ENCODE measurements at regions not wholly inside any gene's neighbourhood (a gene's known extent, or its start where the extent isn't known, plus 50 kb on each side); places are given as distances from the start of the nearest gene placed in this dataset.

GRCh38 chr13:107734891-107735625, 480.3 kb downstream of the LIG4 start:
- no peak for DNase-seq

DNA sequence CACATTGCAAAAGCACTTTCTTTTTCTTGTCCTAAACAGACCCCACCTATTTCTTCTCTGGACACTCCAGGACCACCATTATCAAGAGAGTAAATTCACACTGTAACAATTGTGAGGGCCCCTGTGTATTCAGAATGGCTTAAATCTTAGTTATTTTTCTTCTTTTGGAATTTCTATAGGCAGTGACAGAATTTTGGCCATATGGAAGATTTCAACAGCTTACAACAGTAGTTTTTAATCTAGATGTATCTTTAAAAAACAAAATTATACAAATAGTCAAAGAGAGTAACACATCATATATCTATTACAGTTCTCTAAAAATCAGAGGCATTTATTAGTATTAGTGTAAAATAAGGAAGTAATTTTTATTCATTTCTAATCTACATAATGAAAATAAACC, 482.1 kb downstream of the LIG4 start:
- DNase-seq, result no peak

DNA sequence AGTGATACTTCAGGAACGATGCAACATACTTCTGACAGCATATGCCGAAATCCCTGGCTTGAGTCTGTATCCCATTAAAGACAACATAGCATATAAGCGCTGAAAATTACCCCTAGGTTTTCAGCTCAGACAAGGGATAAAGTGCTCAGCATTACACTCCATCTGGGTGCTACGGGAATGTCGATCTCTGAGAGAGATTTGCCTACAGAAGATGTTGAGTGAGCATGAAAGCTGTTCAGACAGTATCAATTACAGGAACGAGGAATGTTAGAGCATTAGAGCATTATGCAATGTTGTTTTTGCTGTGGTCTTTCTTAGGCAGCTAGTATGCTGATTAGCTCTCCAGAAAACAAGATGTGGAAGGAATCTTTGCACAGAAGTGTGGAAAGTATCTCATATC, 484.5 kb downstream of the LIG4 start:
- DNase-seq, result no peak

DNA sequence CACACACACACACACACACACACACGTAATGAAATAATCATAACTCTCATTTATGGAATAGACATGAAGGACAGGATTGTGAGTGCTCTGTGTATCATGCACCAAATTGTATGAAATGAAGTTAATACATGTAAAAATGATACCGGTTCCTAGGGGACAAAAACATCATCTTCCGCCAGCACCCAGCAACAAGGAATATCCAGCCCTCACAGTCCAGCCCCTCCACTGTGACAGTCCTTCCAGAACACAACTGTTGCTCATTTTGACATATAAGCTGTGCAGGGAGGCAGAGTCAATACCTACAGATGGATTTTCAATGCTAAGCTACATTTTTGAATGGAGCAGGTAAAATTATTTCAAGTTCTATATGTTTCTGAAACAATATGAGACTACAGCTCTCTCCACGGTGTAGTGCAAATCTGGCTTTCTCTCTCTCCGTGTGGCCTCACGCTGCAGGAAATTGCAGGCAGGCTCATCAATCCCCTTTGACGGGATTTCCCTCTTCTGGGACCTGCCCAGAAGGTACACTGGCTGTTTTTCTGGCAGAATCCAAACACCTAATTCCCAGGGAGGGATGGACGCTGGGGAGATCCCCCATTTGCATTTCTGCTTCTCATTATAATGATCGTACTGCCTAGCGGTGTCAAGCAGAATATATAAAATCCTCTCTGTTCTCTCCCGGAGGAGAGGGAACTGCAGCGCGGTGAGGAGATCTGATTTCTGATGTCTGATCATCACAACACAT, 494.0 kb downstream of the LIG4 start:
- DNase-seq, result peak; percentile 60

DNA sequence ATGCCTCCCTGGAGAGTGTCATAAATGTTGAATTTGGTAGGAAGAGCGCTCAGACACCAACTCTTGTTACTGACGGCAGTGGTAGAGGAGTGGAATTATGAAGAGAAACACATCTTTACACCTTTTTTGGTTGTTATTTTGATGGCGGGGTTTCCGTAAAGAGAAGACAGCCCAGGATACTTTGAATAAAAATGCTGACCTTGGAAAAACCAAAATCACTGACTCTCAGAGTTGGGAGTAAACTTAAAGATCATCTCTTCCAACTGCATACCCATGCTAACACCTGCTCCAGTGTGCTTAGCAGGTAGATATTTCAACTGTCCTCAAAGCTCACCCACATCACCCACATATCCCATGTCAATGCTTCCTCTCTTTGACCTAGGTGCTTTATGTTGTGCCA, 498.6 kb downstream of the LIG4 start:
- DNase-seq, result no peak

DNA sequence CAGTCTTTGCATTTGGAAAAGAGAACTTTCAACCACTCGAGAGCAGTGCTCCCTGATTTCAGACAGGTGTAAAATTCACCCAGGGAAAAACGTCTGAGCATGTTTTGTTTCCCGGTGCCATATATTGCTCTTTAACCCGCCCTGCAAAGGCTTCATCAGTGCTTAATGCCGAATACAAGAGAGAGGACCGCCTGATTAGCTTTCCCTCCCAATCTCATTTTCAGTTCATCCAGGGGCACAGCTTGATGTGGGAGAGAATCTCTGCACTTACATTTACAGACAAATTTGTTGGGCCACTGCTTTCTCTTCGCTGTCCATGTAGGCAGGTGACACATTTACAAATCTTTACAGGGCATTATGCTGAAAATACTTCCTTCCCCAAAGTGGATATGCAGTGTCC, 499.1 kb downstream of the LIG4 start:
- DNase-seq, result no peak

DNA sequence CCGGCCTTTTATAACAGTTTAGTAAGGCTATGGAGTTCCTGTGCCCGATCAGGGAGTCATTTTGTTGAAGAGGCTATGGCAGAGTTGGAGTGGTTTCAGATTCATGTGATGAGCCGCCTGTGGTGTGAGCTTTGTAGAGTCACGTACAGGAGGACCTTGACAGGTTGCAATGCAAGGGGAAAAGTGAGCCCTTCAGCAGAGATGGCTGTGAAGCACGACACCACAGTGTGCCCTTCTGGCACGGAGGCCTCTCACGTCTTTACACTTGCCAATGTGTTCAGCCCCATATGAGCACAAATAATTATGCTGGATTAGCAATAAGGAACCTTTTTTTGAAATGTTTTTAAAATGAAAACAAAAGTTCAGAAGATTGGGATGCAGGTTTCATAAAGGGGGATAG, 499.8 kb downstream of the LIG4 start:
- no peak for DNase-seq

- DNase-seq, result no peak
Measured at GRCh38 chr13:107713314-107713713, 502.0 kb downstream of the LIG4 start.

GRCh38 chr13:107712145-107712860, 503.0 kb downstream of the LIG4 start:
- DNase-seq, result no peak

- DNase-seq, result no peak
Measured at GRCh38 chr13:107690181-107690580, 525.2 kb downstream of the LIG4 start.

DNA sequence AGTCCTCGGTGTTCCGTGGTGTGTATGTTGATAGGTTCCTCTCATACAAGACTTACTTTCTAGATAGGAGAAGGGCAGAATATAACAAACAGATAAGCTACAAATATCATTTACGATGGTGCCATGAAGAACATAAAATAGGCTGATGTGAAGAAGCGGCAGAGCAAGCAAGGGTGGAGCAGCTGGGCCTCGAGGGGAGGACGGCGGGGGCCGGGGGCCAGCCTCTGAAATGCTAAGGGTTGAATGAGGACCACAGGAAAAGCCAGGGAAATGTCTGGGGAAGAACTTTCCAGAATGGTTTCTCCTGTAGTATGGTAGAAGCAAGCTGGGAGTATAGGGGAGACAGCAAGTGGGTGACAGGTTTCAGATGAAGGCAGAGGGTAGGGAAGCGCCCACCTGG, 529.5 kb downstream of the LIG4 start:
- no peak for DNase-seq

GRCh38 chr13:107681600-107681999, 533.7 kb downstream of the LIG4 start:
- DNase-seq, result peak; percentile 33

GRCh38 chr13:107680115-107680514, 535.2 kb downstream of the LIG4 start:
- DNase-seq, result no peak

GRCh38 chr13:107678075-107678689, 537.2 kb downstream of the LIG4 start:
- no peak for DNase-seq

DNA sequence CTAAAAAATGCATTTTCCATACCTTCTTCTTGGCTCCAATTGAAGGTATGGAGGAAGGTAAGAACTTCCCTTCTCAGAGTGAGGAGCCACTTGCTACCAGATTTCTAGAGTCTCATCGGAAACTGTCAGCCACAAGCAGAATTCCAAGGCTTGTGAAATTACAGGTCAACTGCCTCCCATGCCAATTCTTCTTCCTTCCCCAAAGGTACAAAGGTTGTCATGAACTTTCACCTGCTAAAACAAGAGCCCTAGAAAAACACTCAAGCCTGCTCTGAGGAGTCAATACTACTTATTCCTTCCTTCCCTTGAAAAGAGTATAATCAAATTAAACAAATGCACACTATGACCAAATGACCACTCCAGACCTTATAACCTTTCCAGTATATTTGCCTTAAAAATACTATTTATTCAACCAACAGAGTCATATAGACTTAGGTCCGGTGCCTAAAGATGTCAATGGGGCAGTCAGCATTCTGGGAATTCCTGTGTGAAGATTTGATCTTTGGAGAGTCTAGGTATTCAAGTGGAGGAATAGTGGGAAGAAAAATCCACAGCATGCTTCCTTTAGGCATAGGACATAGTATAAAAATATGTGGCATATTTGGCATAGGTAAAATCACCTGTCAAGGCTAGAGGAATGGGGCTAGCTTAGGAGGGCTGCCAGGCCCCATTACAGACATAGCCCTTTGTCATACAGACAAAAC, 539.3 kb downstream of the LIG4 start:
- no peak for DNase-seq

- DNase-seq, result no peak
Measured at GRCh38 chr13:107669391-107669993, 545.8 kb downstream of the LIG4 start.

- no peak for DNase-seq
Measured at GRCh38 chr13:107665926-107666458, 549.3 kb downstream of the LIG4 start.

DNA sequence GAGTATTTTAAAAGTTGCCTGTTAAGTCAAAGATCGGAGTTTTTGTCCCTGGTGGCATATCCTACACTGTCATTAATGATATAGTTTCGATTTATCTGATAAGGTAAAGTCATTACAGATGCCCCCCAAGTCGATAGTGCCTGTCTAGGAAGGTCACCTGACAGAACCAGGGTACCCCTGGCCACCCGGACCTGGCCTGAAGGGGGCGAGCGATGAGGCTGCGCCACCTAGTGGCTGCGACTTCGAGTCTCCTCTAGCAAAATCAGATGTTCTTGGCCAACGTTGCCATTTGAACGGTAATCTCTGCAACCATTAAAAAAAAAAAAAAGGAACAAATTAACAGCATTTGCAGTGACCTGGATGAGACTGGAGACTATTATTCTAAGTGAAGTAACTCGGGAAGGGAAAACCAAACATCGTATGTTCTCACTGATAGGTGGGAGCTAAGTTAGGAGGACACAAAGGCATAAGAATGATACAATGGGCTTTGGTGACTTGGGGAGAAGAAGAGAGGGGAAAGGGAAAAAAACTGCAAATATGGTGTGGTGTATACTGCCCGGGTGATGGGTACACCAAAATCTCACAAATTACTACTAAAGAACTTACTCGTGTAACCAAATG, 565.1 kb downstream of the LIG4 start:
- peak; percentile 72 for DNase-seq

DNA sequence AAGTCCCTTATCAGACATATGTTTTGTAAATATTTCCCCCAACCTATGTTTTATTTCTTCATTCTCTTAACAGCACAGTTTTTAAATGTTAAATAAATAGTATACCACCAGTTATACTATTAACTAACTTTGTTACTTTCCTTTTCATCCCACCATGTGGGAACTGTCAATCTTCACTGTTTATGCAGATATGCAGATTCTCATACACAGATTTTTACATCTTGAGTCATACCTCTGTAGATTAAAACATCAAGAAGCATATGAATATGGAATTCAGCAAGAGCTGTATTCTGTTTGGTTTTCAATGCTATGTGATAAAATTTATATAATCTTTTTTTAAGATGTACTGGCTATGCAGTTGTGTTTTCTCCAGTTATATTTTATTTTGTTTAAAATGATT, 566.3 kb downstream of the LIG4 start:
- no peak for DNase-seq

DNA sequence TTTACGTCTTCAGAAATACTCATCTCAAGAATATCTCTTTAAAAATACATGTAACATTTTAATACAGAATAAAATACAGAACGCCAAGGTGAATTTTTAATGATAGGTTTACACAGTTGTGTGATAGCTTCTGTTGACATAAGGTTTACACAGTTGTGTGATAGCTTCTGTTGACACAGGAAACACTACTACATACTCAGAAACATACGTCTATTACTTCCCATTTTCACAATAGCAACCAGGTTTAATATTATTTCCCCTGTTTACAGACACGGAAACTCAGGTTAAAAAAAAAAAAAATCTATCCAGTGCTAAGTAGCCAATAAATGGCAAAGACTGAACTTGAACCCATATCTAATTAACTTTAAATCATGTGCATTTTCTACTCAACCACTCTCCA, 571.2 kb downstream of the LIG4 start:
- DNase-seq, result no peak

DNA sequence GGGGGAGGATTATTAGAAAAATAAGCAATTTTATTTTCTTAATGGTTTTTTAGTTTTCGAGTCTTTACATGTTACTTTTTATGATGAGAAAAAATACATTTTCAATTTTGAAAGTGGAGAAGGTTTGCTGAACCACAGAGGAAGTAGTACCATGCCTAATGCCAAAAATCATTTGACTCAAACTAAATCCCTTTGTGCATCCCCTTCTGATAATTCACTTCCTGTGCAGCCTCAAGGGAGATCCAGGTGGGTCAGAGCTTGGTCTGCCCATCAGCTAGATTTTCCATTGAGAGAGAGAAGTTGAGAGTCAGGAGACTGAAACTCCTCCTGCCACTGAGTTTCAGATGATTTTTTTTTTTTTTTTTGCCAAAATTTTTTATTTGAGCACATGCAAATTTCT, 571.7 kb downstream of the LIG4 start:
- no peak for DNase-seq

DNA sequence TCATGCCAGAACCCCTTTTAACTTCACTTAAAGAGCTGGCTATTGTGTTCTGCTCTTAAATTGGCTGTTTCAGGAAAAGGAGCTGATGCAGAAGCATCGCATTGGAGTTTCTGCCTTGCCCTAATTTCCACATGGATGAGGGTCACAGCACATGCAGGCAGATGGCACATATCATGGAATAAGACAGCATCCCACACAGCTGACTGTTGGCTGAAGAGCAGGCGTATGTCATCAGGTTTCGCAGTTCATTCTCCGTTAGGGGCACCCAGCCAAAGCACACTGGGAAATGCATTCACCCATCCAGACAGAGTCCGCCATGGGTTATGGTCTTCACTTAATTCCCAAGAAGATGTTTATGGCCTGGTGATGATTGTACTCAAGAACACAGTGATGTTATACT, 572.5 kb downstream of the LIG4 start:
- DNase-seq, result peak; percentile 64

Data from retina (tissue), 1 donor.